DND-41 (cell line): ENCODE measurements at regions not wholly inside any gene's neighbourhood (a gene's known extent, or its start where the extent isn't known, plus 50 kb on each side); places are given as distances from the start of the nearest gene placed in this dataset.

ENCODE experiments used
- EZH2 ChIP-seq: IDR thresholded peaks from 3 replicates; pipeline ENCODE4 v1.6.1; 2012; ENCODE audit warnings: borderline replicate concordance, low read depth, mild to moderate bottlenecking, moderate library complexity, low read length, inconsistent platforms; ENCODE audit not compliant: severe bottlenecking
- TF ChIP-seq, protein P1 (sequence below): IDR thresholded peaks from 2 replicates; pipeline ENCODE4 v1.5.1; 2012; ENCODE audit warnings: borderline replicate concordance, low read length, moderate library complexity, mild to moderate bottlenecking; ENCODE audit not compliant: poor library complexity, severe bottlenecking; ENCODE audit errors: extremely low read depth

- TF ChIP-seq, protein P1, sequence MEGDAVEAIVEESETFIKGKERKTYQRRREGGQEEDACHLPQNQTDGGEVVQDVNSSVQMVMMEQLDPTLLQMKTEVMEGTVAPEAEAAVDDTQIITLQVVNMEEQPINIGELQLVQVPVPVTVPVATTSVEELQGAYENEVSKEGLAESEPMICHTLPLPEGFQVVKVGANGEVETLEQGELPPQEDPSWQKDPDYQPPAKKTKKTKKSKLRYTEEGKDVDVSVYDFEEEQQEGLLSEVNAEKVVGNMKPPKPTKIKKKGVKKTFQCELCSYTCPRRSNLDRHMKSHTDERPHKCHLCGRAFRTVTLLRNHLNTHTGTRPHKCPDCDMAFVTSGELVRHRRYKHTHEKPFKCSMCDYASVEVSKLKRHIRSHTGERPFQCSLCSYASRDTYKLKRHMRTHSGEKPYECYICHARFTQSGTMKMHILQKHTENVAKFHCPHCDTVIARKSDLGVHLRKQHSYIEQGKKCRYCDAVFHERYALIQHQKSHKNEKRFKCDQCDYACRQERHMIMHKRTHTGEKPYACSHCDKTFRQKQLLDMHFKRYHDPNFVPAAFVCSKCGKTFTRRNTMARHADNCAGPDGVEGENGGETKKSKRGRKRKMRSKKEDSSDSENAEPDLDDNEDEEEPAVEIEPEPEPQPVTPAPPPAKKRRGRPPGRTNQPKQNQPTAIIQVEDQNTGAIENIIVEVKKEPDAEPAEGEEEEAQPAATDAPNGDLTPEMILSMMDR, result no peak
- no peak for TF ChIP-seq EZH2
These were observed 92.2 kb upstream of the SFSWAP start for GRCh38 chr12:131618701-131619100.
